ENCODE measurements at regions not wholly inside any gene's neighbourhood (a gene's known extent, or its start where the extent isn't known, plus 50 kb on each side); places are given as distances from the start of the nearest gene placed in this dataset.

DNA sequence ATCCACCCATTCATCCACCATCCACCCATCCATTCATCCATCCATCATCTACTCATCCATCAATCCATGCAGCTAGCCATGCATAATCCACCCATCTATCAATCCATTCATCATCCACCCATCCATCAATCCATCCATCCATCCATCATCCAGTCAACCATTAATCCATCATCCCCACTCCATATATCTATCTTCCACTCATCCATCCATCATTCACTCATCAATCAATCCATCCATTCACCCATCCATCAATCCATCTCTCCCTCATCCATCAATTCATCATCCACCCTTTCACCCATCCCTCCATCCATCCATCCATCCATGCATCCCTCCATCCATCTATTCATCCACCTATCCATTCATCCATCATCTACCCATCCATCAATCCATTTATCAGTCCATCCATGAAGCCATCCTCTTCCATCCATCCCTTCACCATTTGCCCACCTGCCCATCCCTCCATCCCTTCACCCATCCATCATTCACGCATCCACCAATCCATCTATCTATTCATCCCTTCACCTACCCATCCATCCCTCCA lies 689.4 kb downstream of the BRD1 start:
- no peak for DNase-seq

DNA sequence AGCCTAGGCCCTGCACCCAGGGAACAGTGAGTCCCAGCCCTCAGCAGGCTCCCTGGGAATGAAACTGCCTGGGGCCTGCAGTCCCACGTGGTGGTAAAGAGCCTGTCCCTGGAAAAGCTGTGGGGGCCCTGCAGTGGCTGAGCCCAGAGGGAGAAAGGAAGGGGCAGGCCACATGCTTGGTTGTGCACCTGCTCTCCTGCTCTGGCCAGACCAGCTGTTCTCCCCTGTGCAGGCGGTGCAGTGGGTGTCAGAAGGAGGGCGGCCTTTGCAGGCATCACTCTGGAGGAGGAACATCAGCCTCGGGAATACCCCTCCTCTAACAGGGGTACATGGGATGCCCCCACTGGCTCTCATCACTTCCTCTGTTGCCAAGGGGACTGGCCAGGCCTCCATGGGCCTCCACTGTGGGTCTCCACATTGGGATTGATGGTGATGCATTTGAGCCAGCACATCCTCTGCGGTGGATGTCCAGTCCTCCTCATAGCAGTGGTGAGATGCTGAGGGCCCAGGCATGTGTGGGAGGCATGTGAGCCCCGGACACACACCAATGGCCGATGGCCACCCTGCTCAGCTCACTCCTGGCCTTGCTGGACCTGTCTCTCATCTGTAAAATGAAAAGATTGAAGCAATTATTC lies 690.4 kb downstream of the BRD1 start:
- no peak for DNase-seq

DNA sequence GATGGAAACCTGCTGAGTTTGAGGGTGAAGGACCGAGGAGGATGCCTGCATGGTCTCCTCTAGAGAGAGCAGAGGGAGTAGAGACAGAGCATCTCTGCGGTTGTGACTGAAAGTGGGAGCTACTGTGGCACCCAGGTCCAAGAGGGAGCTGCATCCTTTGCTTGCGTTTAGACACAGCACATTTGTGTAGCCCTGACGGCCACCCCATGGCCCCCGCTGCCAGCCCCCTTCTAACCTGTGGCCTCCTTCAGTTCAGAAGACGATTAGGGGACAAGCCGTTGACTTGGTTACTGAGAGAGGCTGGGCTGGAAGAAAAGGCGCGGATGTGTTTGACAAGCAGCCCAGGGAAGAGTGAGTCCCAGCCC lies 690.9 kb downstream of the BRD1 start:
- no peak for DNase-seq

DNA sequence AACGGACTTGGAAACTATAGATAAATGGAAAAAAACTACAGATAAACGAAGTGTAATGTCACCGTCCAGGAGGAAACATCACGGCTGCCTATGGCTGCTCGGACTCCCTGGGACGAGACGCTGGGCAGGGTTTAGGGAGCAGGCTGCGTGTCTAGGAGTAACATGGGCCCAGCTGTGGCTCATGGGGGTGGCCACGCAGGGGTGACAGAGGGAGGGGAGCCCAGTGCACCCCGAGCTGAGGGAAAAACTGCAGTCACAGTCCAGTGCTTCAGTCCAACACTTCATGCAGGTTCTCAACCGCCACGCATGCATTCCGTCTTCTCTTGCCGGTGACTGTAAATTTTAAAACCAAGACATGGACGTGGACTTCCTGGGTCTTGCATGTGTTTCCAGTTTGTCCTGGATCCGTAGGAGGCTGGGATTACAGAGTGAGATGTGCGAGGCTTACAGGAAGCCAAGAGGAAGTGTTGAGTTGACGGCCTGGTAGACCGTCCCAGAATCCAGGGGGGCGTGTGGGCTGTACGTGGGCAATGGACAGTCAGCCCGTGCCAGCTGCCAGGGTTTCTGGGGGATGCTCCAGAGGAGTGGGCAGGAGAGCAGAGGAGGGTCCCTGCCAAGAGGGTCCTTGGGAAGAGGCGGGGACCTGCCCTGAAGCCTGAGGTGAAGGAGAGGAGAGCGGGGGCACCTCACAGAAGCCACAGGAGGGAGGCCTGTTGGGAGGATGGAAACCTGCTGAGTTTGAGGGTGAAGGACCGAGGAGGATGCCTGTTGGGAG lies 691.4 kb downstream of the BRD1 start:
- DNase-seq: no peak

DNA sequence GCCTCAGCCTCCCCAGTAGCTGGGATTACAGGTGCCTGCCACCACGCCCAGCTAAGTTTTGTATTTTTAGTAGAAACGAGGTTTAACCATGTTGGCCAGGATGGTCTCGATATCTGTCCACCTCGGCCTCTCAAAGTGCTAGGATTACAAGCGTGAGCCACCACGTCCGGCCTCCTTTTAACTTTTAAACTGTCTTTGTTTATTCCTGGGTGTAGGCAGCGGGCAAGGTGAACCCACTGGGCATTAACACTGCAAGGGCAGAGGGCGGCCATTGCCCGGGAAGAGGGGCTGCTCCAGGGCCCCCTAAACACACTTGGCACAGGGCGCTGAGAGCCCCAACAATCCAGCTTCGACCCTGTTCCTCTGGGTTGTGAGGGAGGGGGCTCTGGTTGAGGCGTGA lies 693.6 kb downstream of the BRD1 start:
- DNase-seq: no peak

DNA sequence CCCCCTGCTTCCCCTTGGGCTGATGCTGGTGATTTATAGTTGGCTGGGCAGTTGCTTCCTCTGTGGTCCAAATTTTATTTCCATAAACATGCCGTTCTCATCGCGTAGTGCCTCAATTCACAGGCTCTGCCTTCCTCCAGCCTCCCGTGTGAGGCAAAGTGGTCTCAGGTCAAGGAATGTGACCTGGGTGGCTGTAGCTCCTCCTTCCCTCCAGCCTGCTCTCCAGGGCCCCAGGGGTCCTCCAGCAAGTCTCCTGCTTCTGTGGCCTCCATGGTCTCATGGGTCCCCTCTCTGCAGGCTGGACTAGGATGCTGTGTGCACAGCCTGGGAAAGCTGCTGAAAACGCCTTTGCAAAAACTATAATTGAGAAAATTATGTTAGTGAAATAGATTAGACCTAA lies 694.1 kb downstream of the BRD1 start:
- DNase-seq: no peak

DNA sequence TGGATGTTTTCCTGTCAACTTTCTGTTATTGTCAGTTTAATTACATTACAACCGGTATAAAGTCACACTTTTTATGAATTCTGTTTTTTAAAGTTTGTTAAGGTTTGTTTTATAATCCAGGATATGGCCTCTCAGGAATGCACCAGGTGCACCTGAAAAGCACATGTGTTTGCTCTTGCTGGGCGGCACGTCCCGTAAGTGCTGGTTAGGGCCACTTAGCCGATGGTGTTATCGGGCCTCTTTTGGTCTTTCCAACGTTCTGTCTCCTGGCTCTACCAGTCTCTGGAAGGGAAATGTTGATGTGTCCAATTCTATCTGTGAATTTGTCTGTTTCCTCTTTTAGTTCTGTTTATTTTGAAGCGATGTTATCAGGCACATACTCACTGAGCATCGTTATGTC lies 695.7 kb downstream of the BRD1 start:
- no peak for DNase-seq

DNA sequence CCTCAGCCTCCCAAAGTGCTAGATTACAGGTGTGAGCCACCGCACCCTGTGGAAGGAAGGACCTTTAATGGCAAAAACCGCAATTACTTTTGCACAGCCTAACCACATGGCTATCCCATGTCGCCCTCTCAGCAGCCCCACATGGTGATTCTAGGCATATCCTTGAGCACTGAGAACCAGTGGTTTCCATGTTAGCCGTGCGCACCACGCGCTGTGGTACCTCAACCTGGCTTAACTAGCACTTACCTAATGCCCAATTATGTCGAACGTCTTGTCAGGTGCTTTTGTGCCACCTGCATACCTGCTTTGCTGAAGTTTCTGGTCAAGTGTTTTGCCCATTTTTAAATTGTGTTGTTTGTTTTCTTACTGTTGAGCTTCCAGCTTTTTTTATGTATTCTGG lies 697.9 kb downstream of the BRD1 start:
- no peak for DNase-seq

DNA sequence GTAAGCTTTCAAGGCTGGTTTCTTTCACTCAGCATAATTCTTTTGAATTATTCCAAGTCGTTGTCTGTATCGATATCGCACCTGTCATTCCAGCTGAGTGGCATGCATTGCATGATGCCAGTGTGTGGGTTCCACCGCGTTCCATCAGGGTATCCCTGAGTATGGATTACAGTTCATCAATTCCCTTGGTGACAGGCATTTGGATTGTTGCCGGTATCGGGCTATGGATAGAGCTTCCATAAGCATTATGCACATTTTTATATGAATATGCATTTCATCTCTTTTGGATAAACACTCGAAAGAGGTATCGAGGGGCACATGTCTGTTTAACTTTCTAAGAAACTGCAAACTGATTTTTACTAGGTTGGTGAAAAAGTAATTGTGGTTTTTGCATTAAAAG lies 698.8 kb downstream of the BRD1 start:
- DNase-seq: no peak

DNA sequence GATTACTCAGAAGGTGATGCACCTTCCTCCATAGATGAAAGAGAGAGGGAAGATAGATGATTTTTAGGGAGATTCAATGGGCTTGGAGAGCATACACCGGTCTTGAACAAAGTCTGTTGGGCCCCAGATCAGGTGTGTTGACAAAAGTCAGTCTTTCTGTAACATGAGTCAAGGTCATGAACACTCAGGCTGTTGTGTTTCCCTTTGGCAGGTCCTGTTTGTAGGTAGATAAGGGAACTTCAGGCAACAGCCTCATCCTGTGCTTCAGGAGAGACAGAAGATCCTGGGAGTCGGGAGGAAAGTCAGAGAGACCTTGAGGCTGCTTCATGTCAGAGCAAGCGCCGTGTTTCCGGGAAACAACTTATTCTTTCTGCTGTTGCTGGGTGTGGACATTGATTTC lies 703.1 kb downstream of the BRD1 start:
- DNase-seq: no peak

DNA sequence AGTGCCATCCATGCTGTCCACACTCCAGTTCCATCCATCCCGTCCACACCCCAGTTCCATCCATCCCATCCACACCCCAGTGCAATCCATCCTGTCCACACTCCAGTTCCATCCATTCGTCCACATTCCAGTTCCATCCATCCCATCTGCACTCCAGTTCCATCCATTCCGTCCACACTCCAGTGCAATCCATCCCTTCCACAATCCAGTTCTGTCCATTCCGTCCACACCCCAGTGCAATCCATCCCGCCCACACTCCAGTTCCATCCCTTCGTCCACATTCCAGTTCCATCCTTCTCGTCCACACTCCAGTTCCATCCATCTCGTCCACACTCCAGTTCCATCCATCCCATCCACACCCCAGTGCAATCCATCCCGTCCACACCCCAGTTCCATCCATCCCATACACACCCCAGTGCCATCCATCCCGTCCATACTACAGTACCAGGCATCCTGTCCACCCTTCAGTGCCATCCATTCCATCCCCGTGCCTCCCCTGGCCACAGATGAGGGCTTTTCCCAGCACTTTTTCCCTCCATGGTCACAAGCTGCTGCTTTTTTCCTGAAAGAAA lies 704.0 kb downstream of the BRD1 start:
- DNase-seq: no peak

DNA sequence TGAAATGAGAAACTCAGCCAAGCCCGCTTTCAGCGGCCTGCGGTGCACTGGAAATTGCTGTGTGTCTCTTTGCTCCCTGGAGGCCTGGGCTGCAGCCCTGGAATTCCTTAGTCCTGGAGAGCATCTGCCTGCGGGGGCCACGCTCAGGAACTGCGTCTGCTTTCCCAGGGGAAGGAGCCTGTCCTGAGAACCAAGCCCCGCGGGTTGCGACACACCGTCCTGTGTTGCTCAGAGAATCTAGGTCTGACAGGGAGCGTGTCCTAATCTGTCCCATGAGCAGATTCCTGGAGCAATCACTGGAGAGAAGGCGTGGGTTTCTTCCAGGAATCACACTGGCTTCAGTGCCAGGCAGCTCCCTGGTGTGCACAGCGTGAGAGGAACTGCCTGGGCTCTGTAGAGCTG lies 708.1 kb downstream of the BRD1 start:
- no peak for DNase-seq

DNA sequence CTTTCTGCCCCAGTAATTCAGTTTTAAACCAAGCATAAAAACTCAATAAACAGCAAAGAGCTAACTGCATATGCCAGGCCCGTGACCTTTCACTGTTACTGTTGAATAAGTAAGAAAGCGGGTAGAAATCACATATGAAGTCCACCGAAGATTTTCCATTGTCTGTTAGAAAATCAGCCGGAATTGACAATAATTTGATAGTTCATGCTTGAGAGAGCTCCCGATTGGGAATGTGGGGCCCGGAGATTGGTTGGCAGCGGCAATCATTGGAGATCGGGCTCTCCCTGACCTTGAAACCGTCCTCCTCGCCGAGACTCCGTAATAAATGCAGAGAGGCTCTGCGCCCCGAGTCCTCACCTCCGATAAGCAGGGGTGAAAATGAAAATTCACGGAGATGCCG lies 709.6 kb downstream of the BRD1 start:
- DNase-seq: no peak

DNA sequence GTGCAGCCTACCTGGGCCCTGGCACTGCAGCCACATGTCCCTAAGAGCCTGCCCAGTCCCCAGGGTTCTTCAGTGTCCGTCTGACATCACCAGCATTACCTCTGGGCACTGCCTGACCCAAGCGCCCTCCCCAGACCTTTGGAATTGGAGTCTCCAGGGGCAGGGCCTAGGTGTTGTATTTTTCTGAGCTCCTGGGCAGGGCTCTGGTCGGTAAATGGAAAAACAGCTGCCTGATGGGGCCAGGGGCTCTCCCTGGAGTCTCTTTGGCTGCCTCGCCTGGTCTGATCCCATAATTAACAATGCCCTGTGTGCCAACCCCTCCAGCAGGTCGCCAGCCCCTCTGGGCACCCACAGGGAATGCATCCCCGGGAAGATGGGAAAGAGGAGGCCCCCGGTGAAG lies 710.2 kb downstream of the BRD1 start:
- no peak for DNase-seq

DNA sequence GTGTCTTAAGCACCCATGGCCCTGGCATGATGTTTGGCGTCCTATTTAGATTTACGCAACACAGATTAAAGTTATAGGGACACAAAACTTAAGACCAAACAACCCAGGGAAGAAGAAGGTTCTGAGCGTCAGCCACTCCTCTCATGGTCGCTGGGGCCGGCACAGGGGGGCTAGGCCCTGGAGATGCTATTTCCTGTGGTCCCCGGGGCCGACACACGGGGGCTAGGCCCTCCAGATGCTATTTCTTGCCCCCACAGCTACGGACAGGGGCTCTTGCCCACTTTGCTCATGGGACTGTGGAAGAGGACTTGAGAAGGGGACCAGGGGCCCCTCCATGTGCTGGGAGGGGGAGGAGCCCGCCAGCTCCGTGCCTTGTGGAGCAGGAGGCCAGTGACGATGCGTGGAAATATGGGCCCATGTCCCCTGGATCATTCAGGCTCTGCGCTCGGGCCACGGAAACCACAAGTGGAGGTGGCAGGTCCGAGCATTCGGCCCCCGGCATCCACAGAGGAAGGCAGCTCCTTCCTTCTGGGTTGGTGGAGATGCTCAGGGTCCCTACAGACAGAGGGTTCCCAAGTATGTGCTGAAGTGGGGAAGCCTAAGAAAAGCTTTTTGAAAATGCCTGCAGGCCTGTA lies 711.1 kb downstream of the BRD1 start:
- no peak for DNase-seq

DNA sequence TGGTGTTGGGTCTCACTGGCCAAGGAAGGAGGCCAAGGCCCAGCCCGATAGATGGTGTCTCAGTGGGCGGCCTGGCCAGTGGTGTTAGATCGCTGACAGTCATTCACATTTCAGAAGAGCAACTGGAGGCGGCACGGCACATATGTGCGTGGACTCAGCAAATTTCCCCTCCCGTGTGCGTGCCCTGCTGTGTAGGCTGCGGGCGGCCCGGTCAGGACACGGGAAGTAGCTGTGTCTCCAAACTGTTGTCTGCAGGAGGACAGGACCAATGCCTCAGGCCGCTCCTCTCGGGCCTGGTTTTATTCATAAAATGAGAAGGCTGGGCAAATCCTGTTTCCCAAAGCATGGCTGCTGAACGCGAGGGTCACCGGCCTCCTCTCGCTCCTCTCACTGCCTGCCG lies 711.7 kb downstream of the BRD1 start:
- DNase-seq: no peak

DNA sequence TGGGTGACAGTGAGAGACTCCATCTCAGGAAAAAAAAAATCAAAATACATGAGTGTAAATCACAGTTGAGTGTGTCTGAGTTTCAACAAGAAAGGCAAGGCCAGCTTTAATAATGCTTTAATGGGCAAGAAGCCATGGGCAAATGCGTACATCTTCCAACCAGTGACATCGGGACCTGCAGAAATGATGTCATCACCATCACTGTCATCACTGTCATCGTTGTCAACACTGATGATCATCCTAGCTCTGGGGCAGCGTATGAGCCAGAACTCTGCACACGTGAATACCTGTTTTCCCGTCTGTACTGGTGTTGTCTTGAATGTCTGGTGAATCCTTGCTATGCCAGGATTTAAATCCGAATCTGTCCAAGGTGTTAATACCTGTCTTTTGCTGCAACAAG lies 712.5 kb downstream of the BRD1 start:
- no peak for DNase-seq

DNA sequence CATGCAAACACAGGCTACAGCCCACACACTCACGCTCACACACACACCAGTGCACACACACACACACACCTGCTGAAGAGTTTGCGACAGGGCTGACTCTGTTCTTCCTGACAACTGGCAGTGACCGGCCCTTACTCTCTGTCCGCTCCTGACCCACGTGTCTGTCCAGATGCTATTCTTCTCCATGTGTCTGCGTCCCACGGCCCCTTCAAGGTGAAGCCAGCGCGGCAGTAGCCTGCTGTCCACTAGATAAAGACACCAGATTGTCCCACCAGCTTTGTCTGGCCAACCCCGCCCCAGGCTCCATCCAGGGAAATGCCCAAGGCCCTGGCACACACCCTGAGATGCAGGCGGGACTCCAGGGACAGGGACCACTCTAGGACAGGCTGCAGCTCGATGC lies 713.9 kb downstream of the BRD1 start:
- DNase-seq: no peak

DNA sequence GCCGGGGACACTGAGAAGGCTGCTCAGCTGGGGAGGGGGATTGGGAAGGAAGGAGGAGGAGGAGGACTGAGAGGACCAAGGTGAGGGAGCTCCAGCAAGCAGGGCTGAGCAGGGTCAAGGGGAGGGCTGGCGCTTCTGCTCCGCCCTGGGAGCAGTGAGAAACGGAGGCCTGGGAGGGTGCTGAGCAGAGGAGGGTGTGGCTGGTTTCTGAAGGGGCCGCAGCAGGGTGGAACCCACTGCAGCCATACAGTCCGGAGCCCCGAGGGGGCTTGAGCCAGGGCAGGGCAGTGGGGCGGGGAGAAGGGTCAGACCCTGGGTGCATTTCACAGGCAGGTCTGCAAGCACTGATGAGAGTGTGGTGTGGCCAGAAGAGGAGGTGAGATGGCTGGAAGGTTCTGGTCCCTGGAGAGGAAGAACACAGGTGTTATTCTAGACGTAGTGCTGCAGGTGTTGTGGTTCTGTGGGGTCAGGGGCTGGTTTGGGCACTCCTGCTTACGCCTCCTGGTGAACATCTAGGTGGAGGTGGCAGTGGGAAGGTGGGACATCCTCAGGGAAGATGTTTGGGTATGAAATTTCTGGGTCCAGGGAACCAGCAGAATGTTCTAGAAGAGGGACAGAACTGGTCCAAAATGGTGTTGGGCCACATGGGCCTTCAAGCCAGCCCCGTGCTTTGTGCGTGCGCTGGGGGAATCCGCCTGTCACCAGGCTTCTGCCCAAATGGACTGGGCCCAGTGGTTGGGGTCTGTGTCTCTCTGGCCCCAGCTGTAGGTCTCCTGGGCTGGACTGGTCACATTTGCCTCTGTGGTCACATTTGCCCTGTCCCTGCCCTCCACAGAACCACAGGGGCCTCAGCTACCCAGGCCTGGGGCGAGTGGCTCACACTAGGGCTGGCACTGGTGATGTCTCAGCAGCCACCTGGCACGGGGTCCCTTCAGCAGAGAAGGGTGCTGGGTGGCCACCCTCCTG lies 714.7 kb downstream of the BRD1 start:
- no peak for DNase-seq

DNA sequence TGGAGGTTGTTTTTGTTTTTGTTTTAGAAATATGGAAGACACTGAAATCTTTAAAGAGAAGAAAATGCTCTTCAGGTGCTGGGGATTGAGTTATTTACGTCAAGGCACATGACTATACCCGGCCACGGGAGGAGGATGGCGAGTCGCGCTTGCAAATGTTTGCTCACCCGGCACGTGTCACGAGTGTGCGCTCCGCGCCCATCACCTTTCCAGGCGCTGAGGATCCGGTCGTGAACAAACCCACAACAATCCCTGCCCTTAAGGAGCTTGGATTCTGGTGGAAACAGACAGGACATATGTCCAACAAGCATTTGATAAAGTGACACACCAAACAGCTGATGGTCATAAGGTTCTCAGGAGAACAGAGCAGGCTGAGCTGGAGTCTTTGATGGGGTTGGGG lies 715.5 kb downstream of the BRD1 start:
- DNase-seq: no peak

DNA sequence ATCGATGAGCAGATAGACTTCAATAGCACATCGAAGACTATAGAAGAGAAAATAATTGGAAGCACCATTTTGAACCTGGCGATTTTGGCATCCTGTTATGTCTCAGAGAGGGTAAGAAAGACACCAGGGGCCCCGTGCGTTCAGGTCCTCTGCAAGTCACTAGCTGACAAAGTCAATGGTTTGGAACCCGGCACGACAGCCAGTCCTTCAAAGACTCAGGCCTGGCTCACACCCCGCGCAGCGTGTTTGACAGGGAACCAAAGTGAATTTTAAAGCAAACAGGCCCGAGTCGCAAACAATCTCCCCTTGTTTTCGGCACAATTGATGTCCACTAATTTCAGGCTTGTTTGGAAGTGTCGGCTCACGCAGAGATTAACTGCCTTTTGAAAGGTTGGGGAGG lies 716.6 kb downstream of the BRD1 start:
- no peak for DNase-seq

DNA sequence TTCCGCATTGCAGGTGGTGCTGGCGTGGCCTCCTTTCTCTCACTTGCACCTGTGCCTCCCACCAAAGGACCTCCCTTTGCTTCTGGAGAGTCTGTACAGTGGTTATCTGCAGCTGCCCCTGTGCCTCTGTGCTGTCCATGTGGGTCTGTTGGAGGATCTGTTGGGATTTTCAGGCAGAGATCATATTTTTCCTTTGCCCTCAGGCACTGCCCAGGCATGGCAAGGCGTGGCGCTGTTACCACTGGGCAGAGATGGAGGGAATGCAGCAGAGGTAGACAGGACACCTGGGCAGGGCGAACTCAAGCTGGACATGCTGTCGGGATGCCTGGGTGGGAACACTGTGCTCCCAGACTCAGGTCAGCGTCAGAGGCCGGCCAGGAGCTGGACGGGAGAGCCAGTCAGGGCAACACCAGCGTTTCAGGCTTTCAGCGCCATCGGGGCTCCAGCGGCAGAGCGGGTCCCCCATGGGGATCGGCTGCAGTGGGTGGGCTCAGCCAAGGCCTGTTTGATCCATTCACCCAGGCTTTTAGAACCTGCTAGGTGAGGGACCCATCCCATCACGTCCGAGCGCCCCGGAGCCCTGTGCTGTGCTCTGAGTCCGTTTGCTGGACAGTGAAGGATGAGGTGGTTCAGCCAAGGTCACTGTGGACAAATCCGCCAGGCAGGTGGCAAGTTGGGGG lies 718.9 kb downstream of the BRD1 start:
- no peak for DNase-seq
